Activated CD8-positive, alpha-beta memory T cell treated with anti-CD3 and anti-CD28 coated beads, Interleukin-2, amount 50 U/mL, for 1 hour (primary cell): ENCODE measurements at regions not wholly inside any gene's neighbourhood (a gene's known extent, or its start where the extent isn't known, plus 50 kb on each side); places are given as distances from the start of the nearest gene placed in this dataset.

ENCODE experiments used
- DNase-seq: peaks from one replicate; pipeline ENCODE4 v3.0.0-alpha.2; 2020; ENCODE audit errors: extremely low read depth

GRCh38 chr4:1511441-1512041 is 105.3 kb upstream of the NKX1-1 start:
- no peak for DNase-seq

GRCh38 chr4:1510931-1511330 is 104.7 kb upstream of the NKX1-1 start:
- no peak for DNase-seq

- no peak for DNase-seq
Measured at GRCh38 chr4:1509366-1509765, 103.1 kb upstream of the NKX1-1 start.

- no peak for DNase-seq
Measured at GRCh38 chr4:1508161-1509160, 102.2 kb upstream of the NKX1-1 start.

- DNase-seq: no peak
Measured at GRCh38 chr4:1506956-1507721, 100.9 kb upstream of the NKX1-1 start.

GRCh38 chr4:1505511-1506460 is 99.5 kb upstream of the NKX1-1 start:
- DNase-seq: no peak

- DNase-seq: no peak
Measured at GRCh38 chr4:1504595-1505500, 98.6 kb upstream of the NKX1-1 start.

- DNase-seq: no peak
Measured at GRCh38 chr4:1503583-1504471, 97.6 kb upstream of the NKX1-1 start.

GRCh38 chr4:1502976-1503375 is 96.7 kb upstream of the NKX1-1 start:
- no peak for DNase-seq

GRCh38 chr4:1502501-1502886 is 96.3 kb upstream of the NKX1-1 start:
- no peak for DNase-seq

- no peak for DNase-seq
Measured at GRCh38 chr4:1501754-1502500, 95.7 kb upstream of the NKX1-1 start.

- no peak for DNase-seq
Measured at GRCh38 chr4:1500966-1501753, 94.9 kb upstream of the NKX1-1 start.

GRCh38 chr4:1500231-1500965 is 94.2 kb upstream of the NKX1-1 start:
- no peak for DNase-seq

GRCh38 chr4:1499465-1499864 is 93.2 kb upstream of the NKX1-1 start:
- DNase-seq: no peak

GRCh38 chr4:1497189-1497801 is 91.1 kb upstream of the NKX1-1 start:
- DNase-seq: no peak

- DNase-seq: no peak
Measured at GRCh38 chr4:1496116-1496642, 89.9 kb upstream of the NKX1-1 start.
